Activated T-cell treated with anti-CD3 and anti-CD28 coated beads for 48 hours (primary cell): ENCODE measurements at regions not wholly inside any gene's neighbourhood (a gene's known extent, or its start where the extent isn't known, plus 50 kb on each side); places are given as distances from the start of the nearest gene placed in this dataset.

Source experiments
- DNase-seq: peaks from one replicate; pipeline ENCODE4 v3.0.0-alpha.2; 2020; ENCODE audit warnings: low read depth

- DNase-seq = no peak
These were observed 391.4 kb downstream of the SH3GL2 start for GRCh38 chr9:17970277-17970676.

GRCh38 chr9:17978773-17979172 is 399.9 kb downstream of the SH3GL2 start:
- no peak for DNase-seq

DNA sequence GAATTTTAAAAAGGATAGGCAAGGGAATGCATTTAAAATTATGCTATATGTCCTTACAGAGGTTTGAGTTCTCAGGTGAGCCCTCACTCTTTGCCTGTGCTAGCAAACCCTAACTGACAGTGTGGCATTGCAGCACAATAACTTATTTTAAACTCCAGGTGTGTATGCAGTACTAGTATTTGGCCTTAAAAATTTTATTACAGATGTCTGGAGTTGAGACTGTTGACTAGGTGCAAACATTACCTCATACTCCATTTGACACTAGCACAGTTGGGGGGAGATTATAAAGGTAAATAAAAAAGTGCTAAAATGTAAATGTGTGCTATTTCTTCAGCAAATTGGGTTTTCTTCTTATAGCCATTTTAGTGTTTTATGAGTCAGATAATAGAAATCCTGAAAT is 407.7 kb downstream of the SH3GL2 start:
- no peak for DNase-seq

GRCh38 chr9:17987189-17987588 is 408.3 kb downstream of the SH3GL2 start:
- no peak for DNase-seq

GRCh38 chr9:17988489-17988888 is 409.6 kb downstream of the SH3GL2 start:
- no peak for DNase-seq

- no peak for DNase-seq
These were observed 411.7 kb downstream of the SH3GL2 start for GRCh38 chr9:17990602-17991001.

- no peak for DNase-seq
These were observed 414.2 kb downstream of the SH3GL2 start for GRCh38 chr9:17993024-17993423.

GRCh38 chr9:17994695-17995425 is 416.0 kb downstream of the SH3GL2 start:
- DNase-seq = no peak

- DNase-seq = no peak
These were observed 417.9 kb downstream of the SH3GL2 start for GRCh38 chr9:17996728-17997127.

- no peak for DNase-seq
These were observed 424.0 kb downstream of the SH3GL2 start for GRCh38 chr9:18002718-18003438.

DNA sequence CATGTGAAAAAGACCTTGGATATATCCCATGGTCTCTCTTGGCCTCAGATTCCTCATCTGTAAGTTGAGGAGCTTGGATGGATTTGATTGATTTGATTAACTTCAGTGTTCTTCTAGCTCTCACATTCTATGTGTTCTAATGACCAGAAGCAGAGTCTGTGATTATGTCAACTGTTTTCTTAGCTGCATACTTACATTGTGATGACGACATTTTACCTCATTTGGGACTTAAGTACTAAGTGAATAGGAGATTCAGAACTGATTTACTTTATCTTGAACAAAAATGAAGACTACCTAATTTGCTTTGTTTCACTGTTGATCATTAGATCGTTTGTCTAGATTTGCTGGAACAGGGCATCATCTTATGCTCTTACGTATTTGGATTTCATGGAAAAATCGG is 427.7 kb downstream of the SH3GL2 start:
- no peak for DNase-seq

DNA sequence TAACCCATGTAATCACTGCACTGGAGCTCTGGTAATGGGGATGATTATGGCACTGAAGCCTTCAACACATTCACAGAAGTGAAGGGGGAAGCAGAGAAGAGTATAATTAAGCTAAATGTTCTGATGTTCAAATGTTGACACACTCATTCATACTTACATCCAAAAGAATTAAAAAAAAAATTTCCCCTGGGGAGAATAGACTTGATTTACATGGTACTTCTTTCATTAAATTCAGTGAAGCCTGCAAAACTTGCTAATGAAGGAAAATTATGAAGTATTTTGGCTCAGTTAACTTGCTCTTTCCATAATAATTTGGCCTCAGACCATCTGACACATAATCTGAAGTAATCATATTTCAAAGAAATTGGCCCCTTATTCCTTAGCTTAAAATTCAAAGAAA is 428.8 kb downstream of the SH3GL2 start:
- no peak for DNase-seq

DNA sequence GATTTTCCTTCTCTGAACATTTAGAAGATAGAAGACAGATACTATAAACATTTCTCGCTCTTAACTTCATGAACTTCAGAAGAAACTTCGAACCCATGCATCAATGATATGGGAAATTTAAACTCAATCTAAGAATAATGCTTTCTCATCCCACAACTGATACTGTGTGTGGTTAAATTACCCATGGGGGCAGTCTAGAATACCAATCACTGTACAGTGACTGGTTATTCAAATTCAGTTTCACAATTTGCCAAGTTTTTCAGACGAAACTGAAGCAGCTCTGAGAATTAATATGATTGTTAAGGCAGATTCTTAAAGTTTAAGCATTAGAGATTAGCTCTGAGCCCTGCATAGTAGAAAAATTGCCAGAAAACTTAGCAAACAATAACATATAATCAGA is 431.0 kb downstream of the SH3GL2 start:
- DNase-seq = no peak

DNA sequence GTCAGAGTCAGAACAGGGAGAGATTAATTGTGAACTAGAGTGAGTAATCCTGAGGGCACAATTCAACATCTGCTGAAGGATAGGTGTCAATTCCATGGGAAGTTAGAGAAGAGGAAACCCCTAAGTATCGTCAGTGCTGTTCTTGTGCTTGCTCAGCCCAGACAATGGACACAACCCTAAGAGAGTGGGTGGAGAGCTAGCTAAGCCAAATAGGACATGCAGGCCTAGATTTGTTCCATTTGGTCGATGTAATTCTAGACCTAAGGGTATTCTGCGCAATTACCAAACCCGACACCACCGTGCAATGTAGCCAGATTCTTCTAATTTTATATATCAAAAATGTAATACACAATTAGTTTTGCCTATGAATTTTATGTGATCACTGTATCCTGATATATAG is 431.6 kb downstream of the SH3GL2 start:
- no peak for DNase-seq

- no peak for DNase-seq
These were observed 433.3 kb downstream of the SH3GL2 start for GRCh38 chr9:18012170-18012569.

GRCh38 chr9:18014556-18014955 is 435.7 kb downstream of the SH3GL2 start:
- DNase-seq = no peak

- no peak for DNase-seq
These were observed 436.2 kb downstream of the SH3GL2 start for GRCh38 chr9:18015116-18015515.

DNA sequence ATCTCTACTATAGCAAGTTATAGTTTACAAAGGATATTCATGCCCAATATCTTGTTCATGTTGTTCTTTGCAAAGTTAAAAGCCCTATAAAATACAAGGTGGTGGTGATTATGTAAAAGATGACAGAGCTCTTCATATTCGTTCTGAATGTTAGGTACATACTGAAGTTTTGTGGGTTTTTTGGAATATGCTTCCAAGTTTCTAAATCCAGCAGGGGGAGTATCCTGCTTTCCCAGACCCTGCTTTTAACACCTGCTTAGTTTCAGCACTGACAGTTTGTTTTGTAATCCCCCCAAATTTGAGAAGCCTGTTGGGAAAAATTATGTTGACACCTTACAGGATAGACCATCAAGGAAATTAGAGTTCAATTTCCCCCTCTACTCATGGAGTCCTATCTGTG is 438.3 kb downstream of the SH3GL2 start:
- no peak for DNase-seq

DNA sequence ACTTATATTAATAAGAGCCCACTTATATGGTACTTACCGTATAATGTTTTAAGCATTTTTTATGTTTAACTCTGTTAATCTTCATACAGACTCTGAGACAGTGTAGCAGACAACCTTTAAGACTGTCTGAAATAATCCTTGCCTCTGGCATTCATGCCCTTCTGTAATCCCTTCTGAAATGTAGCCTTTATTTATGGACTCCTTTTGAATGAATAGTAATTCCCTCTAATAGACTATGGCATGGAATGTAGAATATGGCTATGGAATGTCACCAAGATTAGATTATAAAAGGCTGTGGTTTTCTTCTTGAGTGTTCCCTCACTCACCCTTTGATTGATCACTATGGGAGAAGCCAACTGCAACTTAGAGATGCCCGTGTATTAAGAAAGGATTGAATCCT is 439.4 kb downstream of the SH3GL2 start:
- no peak for DNase-seq

DNA sequence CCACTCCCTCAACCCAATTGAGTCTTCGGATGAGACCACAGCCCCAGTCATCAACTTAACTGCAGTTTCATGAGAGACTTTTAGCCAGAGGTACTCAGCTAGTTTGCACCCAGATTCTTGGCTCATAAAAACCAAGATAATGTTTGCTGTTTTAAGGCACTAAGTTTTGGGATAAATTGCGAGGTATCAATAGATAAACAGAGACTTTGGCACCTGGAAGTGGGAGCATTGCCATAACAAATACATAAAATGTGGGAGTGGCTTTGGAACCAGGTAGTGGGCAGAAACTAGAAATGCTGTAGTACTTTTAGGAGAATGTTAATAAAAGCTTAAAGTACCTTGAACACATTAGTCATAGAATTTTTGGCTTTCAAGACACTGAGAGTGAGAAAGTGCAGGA is 439.8 kb downstream of the SH3GL2 start:
- DNase-seq = no peak

- no peak for DNase-seq
These were observed 441.4 kb downstream of the SH3GL2 start for GRCh38 chr9:18020121-18020745.

DNA sequence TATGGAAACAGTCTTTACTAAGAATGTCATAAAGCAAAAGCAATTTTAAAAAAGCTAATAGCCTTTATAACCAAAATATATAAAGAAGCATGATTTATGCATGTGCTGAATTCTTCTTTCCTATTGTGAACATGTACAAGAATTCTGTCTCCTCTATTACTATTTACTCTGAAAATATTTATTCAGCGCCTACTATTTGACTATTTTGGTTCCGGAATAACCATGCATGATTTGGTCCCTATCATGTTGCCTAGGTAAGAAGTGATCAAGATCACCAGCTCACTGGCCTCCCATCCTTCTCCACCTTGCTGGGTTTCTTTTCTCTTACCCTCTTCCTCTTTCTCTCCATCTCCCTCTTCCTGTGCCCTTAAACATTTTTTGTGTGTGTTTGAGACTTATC is 443.8 kb downstream of the SH3GL2 start:
- no peak for DNase-seq

DNA sequence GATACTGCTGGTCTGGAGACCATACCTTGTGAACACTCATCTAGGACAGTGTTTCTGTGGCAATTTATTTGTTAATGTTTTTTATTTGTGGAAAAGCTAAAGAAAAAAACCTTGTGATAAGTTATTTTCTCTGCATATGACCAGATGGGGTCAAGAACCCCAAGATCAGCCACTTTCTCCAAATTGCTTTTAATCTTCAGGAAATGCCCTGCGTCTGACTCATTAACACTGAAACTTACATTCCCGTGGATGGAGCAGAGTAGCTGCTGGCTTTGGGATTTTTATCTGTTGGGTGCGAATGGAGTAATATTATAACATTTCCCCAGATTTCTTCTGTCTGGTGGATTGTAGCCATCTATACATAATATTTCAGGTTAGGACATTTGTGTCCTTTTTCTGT is 444.5 kb downstream of the SH3GL2 start:
- no peak for DNase-seq
